K562 (cell line): ENCODE measurements at regions not wholly inside any gene's neighbourhood (a gene's known extent, or its start where the extent isn't known, plus 50 kb on each side); places are given as distances from the start of the nearest gene placed in this dataset.

Experiments
- ATAC-seq: fragments of 200-7000 bp; cut with Tn5 transposase; 3 replicates; pipeline ENCODE4 v1.9.1; 2020; ENCODE audit warnings: moderate library complexity
- BruUV-seq: library from RNA; stranded (reverse); fragments of 400-500 nt; replicated peaks from 2 replicates; lab custom pipeline; 2021; lab: Mats Ljungman, UMichigan
- CTCF ChIA-PET: fragments of 300-600 bp; formaldehyde crosslinking; extraction: SDS; loops from one replicate; lab custom pipeline; 2021; ENCODE audit warnings: low intra/inter-chr PET ratio; lab: Yijun Ruan, JAX
- POLR2A ChIA-PET: fragments of 300-600, 350-650 bp; sonication (Branson Sonifier 250); formaldehyde crosslinking; extraction: SDS; loops from one replicate; lab custom pipeline; 2021; ENCODE audit warnings: antibody characterized with exemption, inconsistent platforms; lab: Yijun Ruan, JAX
- DNase-seq, 4 experiments: peaks; one replicate each; pipeline versions ENCODE4 v3.0.0 to v3.0.0-alpha.2; 2011 to 2018; ENCODE audit warnings: low spot score in 3 of 4, mixed read lengths in 3 of 4; ENCODE audit errors: extremely low read depth in 1 of 4
- FAIRE-seq: peaks from 2 replicates; lab custom pipeline; 2011; peaks lifted over from hg19 to GRCh38; lab: Jason Lieb, UNC
- H2AFZ ChIP-seq: 2 replicates; pipeline ENCODE4 v1.6.0; 2011; ENCODE audit warnings: low read depth, low read length, control low read depth, inconsistent platforms
- H3K27ac ChIP-seq: fragments of 200-600 bp; 3 replicates; pipeline ENCODE4 v1.8.0; 2011; ENCODE audit warnings: low read depth, mild to moderate bottlenecking, control low read depth, inconsistent platforms, low read length, moderate library complexity, mixed read lengths; ENCODE audit errors: extremely low read depth
- H3K27me3 ChIP-seq, 2 experiments: fragments of 300-600 bp in 1 of 2; 2 replicates in 1 of 2; 3 replicates in 1 of 2; pipeline versions ENCODE4 v1.6.0 to v1.8.0; 2011; ENCODE audit warnings: inconsistent platforms in 2 of 2, low read length in 2 of 2, mild to moderate bottlenecking in 1 of 2, mixed read lengths in 1 of 2, moderate library complexity in 1 of 2; ENCODE audit not compliant: control insufficient read depth in 2 of 2, insufficient read depth in 2 of 2
- H3K36me3 ChIP-seq: fragments of 300-600 bp; 3 replicates; pipeline ENCODE4 v1.8.0; 2011; ENCODE audit warnings: mild to moderate bottlenecking, low read length, inconsistent platforms; ENCODE audit not compliant: control insufficient read depth, insufficient read depth
- H3K4me1 ChIP-seq, 2 experiments: fragments of 200-600 bp in 1 of 2; replicated peaks in 1 of 2; 2 replicates in 1 of 2; 3 replicates in 1 of 2; pipeline versions ENCODE4 v1.5.1 to v1.8.0; 2011; ENCODE audit warnings: inconsistent platforms in 2 of 2, low read length in 2 of 2, mild to moderate bottlenecking in 1 of 2, mixed read lengths in 1 of 2, moderate library complexity in 1 of 2; ENCODE audit not compliant: control insufficient read depth in 2 of 2, insufficient read depth in 2 of 2
- H3K4me2 ChIP-seq: 2 replicates; pipeline ENCODE4 v1.6.1; 2011; ENCODE audit warnings: low read length, control low read depth, inconsistent platforms, mixed read lengths; ENCODE audit not compliant: insufficient read depth
- H3K4me3 ChIP-seq: fragments of 200-600 bp; sonication (generic), shearing (Covaris generic); 2 replicates; pipeline ENCODE4 v1.5.1; 2016; ENCODE audit warnings: control low read depth, inconsistent platforms
- H3K79me2 ChIP-seq: fragments of 200-600 bp; 3 replicates; pipeline ENCODE4 v1.8.0; 2011; ENCODE audit warnings: low read length, inconsistent platforms; ENCODE audit not compliant: control insufficient read depth, insufficient read depth
- H3K9ac ChIP-seq, 2 experiments: 2 replicates each; pipeline versions ENCODE4 v1.6.0 to v1.6.1; 2011; ENCODE audit warnings: low read depth in 2 of 2, low read length in 2 of 2, control low read depth in 1 of 2, inconsistent platforms in 1 of 2, mild to moderate bottlenecking in 1 of 2, mixed read lengths in 1 of 2; ENCODE audit not compliant: insufficient read depth in 1 of 2
- H3K9me1 ChIP-seq: one replicate; pipeline ENCODE4 v1.6.0; 2011; ENCODE audit warnings: inconsistent platforms, mild to moderate bottlenecking, low read length, moderate library complexity; ENCODE audit not compliant: control insufficient read depth, insufficient read depth
- H3K9me3 ChIP-seq: replicated peaks from 2 replicates; pipeline ENCODE4 v1.5.1; 2011; ENCODE audit warnings: low read depth, low read length, inconsistent platforms; ENCODE audit not compliant: control insufficient read depth, insufficient read depth
- H4K20me1 ChIP-seq: replicated peaks from 2 replicates; pipeline ENCODE4 v1.6.1; 2011; ENCODE audit warnings: low read length, inconsistent platforms, mixed read lengths; ENCODE audit not compliant: control insufficient read depth, insufficient read depth
- CTCF ChIP-seq, 3 experiments: IDR thresholded peaks in 2 of 3; conservative IDR thresholded peaks in 1 of 3; 2 replicates each; pipeline ENCODE4 v1.5.1; 2011 to 2012; ENCODE audit warnings: low read length in 3 of 3, mild to moderate bottlenecking in 3 of 3, control low read depth in 2 of 3, improper control_type of control experiment in 1 of 3, inconsistent platforms in 1 of 3, low read depth in 1 of 3, mixed read lengths in 1 of 3, moderate library complexity in 1 of 3; ENCODE audit not compliant: insufficient read depth in 2 of 3
- ELK1 ChIP-seq: sonication (generic); formaldehyde crosslinking; IDR thresholded peaks from 2 replicates; pipeline ENCODE4 v1.8.1; 2022; ENCODE audit warnings: missing genetic modification reagents
- GTF2B ChIP-seq: IDR thresholded peaks from 2 replicates; pipeline ENCODE4 v1.6.1; 2011; ENCODE audit not compliant: insufficient read length; ENCODE audit errors: extremely low read depth
- NFIX ChIP-seq: fragments of 250-450 bp; sonication (Bioruptor Pico); IDR thresholded peaks from 2 replicates; pipeline ENCODE4 v1.4.0; 2020; ENCODE audit warnings: low read depth, mild to moderate bottlenecking, moderate library complexity
- RBM39 ChIP-seq: fragments of 200-400 bp; formaldehyde crosslinking; optimal IDR thresholded peaks from 2 replicates; pipeline ENCODE3; 2018; ENCODE audit warnings: low read depth, low read length
- ZNF589 ChIP-seq: fragments of 200-800 bp; sonication (Bioruptor generic); IDR thresholded peaks from 2 replicates; pipeline ENCODE4 v1.6.1; 2016; ENCODE audit warnings: low read depth, missing genetic modification characterization, missing compliant biosample characterization
- WGBS: fragments of 100-300 bp; shearing (Covaris generic); methylation state at CpG from one replicate; pipeline ENCODE4 v1.1.6; 2016; ENCODE audit warnings: low coverage, mixed read lengths; ENCODE audit not compliant: insufficient coverage; ENCODE audit errors: missing lambda C conversion rate; 5-methylcytosine and 5-hydroxymethylcytosine counted together
- in situ Hi-C: fragments of 300-500 bp; cut with MboI; formaldehyde crosslinking; loops from 4 replicates; pipeline ENCODE4 v1.15.0; 2018; ENCODE audit warnings: inconsistent platforms, mixed read lengths
- intact Hi-C: fragments of 100-400 bp; cut with micrococcal nuclease; formaldehyde crosslinking; loops from 2 replicates; pipeline ENCODE4 v1.14.2; 2022

GRCh38 chr18:10343778-10344177 is 110.7 kb upstream of the APCDD1 start (continued):
- TF ChIP-seq ELK1 (CRISPR knock-in tag) = no peak
- TF ChIP-seq ZNF589 = no peak
- no peak for TF ChIP-seq RBM39
- TF ChIP-seq GTF2B = no peak

- Histone ChIP-seq H3K9me1 (no peaks in the 10 kb centered on the region), H3K36me3 (no peaks in the 10 kb centered on the region), H3K4me2 (no peak overlapping the region), H3K79me2 (no peaks in the 10 kb centered on the region), H3K27ac (no peak overlapping the region), H2AFZ (no peak overlapping the region), H3K27me3 (peaks cover 21 to 61% of the 10 kb centered on the region in 2 experiments), H4K20me1 (no peaks in the 10 kb centered on the region), H3K4me3 (no peak overlapping the region), H3K9ac (no peak overlapping the region), H3K4me1 (no peaks in the 10 kb centered on the region), H3K9me3 (no peaks in the 10 kb centered on the region)
- TF ChIP-seq NFIX (CRISPR knock-in tag) (no peak), CTCF (IDR thresholded peaks at IDR 0.05 in 2 of 3, conservative IDR thresholded peaks at IDR 0.05 in 1 of 3; ENCODE audit: insufficient read depth in 2 of 3, low read depth in 1 of 3, low read length in 3 of 3) (0 out of 6 replicates have a peak, but pooled peaks of 1 of the 3 experiments have one; percentile 4)
- no peak; the same call in 2 of the 3 replicates for ATAC-seq
- no TSS peak for BruUV-seq
- CTCF ChIA-PET = no interaction called here
- FAIRE-seq = no peak
- in situ Hi-C loops = no loop called here
- POLR2A ChIA-PET = no interaction called here
- DNase-seq = no peak
- WGBS = 1% methylated on average over 17 of the region's 17 CpGs
- intact Hi-C loops = no loop called here
Measured at GRCh38 chr18:10346749-10347415, 107.6 kb upstream of the APCDD1 start.
